AG04450 (cell line): ENCODE measurements at regions not wholly inside any gene's neighbourhood (a gene's known extent, or its start where the extent isn't known, plus 50 kb on each side); places are given as distances from the start of the nearest gene placed in this dataset.
"Not testable (repeated sequence)": the region's sequence is repeated elsewhere in the genome, so short reads cannot be mapped to it uniquely, and the experiment has no call there.

Experiments used
- CTCF ChIA-PET: fragments of 300-600, 350-600 bp; formaldehyde crosslinking; extraction: SDS; loops from one replicate; lab custom pipeline; 2022; ENCODE audit warnings: antibody characterized with exemption, inconsistent platforms; lab: Charles Lee
- POLR2A ChIA-PET: fragments of 350-600 bp; formaldehyde crosslinking; extraction: SDS; loops from one replicate; lab custom pipeline; 2021; ENCODE audit warnings: antibody characterized with exemption, inconsistent platforms; lab: Yijun Ruan, JAX
- DNase-seq: peaks from one replicate; pipeline ENCODE4 v3.0.0-alpha.2; 2011; ENCODE audit warnings: low read depth, low spot score
- H3K27ac ChIP-seq: one replicate; pipeline ENCODE4 v1.5.1; 2012; ENCODE audit warnings: low read depth, low read length, control low read depth
- H3K27me3 ChIP-seq: one replicate; pipeline ENCODE4 v1.6.0; 2012; ENCODE audit warnings: low read length; ENCODE audit not compliant: control insufficient read depth, insufficient read depth
- H3K4me3 ChIP-seq: 2 replicates; pipeline ENCODE4 v1.5.1; 2011; ENCODE audit warnings: mild to moderate bottlenecking, low read depth, low read length, control low read depth
- H3K9me3 ChIP-seq: 2 replicates; pipeline ENCODE4 v1.5.1; 2012; ENCODE audit warnings: low read length; ENCODE audit not compliant: control insufficient read depth, insufficient read depth
- TF ChIP-seq, protein P1 (sequence below): IDR thresholded peaks from 2 replicates; pipeline ENCODE4 v1.5.1; 2011; ENCODE audit warnings: low read depth, low read length, control low read depth, inconsistent platforms

DNA sequence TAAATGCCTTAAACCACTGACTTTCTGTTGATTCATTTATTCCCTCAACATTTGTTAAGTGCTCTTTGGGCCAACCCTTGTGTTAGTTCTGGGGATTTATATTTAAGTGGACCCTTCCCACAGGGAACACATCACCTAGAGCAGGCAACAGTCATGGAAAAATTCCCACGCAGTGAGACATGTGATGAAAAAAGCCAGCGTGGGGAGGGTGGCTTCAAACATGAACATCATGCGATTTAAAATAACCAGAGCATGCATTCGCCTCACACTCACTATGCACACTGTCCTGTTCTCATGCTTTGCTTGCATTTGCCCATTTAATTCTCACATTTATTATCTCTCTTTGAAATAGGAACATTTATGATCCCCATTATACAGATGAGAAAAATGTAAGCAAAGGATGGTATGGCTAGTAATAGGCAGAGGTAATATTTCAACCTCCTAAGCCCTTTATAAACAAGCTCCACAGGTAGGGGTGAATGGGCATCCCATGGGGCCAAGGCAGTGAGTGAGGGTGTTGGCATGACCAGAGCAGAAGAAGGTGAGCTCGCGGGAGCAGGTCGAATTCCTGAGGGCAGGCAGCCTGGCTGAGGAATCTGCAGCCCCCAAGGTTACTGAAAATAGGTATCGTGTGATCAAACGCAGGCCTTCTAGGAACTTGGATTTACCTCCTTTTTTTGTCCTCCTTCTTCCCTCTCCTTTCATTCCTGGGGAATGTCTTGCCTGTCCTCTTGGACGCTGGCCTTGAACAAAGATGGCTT lies 297.8 kb downstream of the MYCN start:
- peaks cover 38% of the 10 kb centered on the region for H3K9me3 ChIP-seq
- H3K27me3 ChIP-seq = no peaks in the 10 kb centered on the region
- H3K4me3 ChIP-seq = no peak overlapping the region
- POLR2A ChIA-PET = no interaction called here
- TF ChIP-seq, protein P1, sequence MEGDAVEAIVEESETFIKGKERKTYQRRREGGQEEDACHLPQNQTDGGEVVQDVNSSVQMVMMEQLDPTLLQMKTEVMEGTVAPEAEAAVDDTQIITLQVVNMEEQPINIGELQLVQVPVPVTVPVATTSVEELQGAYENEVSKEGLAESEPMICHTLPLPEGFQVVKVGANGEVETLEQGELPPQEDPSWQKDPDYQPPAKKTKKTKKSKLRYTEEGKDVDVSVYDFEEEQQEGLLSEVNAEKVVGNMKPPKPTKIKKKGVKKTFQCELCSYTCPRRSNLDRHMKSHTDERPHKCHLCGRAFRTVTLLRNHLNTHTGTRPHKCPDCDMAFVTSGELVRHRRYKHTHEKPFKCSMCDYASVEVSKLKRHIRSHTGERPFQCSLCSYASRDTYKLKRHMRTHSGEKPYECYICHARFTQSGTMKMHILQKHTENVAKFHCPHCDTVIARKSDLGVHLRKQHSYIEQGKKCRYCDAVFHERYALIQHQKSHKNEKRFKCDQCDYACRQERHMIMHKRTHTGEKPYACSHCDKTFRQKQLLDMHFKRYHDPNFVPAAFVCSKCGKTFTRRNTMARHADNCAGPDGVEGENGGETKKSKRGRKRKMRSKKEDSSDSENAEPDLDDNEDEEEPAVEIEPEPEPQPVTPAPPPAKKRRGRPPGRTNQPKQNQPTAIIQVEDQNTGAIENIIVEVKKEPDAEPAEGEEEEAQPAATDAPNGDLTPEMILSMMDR = no peak
- H3K27ac ChIP-seq = no peak overlapping the region
- CTCF ChIA-PET = no interaction called here
- no peak for DNase-seq

DNA sequence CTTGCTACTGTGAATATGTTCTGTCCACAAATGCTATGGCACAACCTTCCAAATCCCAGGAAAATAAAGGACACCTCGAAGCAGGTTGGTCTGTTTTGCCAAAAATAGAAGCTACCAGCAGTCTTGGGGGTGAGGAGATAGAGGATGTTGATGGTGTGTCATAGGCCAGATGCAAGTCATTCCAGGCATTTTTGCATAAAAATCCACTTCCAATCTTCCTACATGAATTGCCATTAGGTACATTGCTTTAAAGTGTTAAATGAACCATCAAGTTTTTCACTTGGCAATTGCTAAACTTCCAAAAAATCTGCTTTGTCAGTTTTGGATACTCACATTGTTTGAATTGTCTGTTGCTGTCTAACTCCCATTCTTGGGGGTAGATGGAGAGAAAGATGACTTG lies 295.4 kb downstream of the MYCN start:
- H3K27me3 ChIP-seq = no peaks in the 10 kb centered on the region
- no peak for DNase-seq
- no peak overlapping the region for H3K27ac ChIP-seq
- H3K4me3 ChIP-seq = no peak overlapping the region
- peaks cover 28% of the 10 kb centered on the region for H3K9me3 ChIP-seq
- ChIA-PET CTCF (no interaction called here), POLR2A (no interaction called here)
- TF ChIP-seq, protein P1 = no peak

GRCh38 chr2:16235291-16235690 lies 294.9 kb downstream of the MYCN start:
- CTCF ChIA-PET, DNase-seq, H3K27me3 ChIP-seq, POLR2A ChIA-PET, H3K4me3 ChIP-seq, H3K27ac ChIP-seq: not testable (repeated sequence)
- peaks cover 23% of the 10 kb centered on the region for H3K9me3 ChIP-seq

DNA sequence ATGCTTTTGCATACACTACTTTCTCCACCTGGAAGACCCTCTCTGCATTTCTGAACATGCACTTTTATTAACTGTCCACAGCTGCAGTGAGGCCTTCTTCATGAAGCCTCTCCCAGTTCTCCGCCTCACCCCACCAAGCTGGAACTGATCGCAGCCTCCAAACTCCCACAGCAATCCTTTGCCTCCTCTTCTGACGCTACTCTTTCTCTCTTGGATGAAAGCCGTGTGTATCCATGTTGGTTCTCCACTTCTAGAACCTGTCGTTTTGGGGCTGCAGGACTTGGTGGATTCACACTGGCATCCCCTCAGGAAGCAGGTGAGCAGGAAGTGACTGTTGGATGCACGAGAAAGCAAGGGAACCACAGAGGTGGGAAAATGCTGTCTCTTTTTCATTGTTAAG lies 288.6 kb downstream of the MYCN start:
- CTCF ChIA-PET = no interaction called here
- POLR2A ChIA-PET = no interaction called here
- H3K4me3 ChIP-seq = no peak overlapping the region

GRCh38 chr2:16228471-16228870 lies 288.1 kb downstream of the MYCN start:
- Histone ChIP-seq H3K4me3 (no peak overlapping the region), H3K27me3 (no peaks in the 10 kb centered on the region), H3K27ac (no peak overlapping the region), H3K9me3 (peaks cover 37% of the 10 kb centered on the region)
- ChIA-PET CTCF (no interaction called here), POLR2A (no interaction called here)
- TF ChIP-seq, protein P1 = no peak
- no peak for DNase-seq

More for the DNA sequence above, 288.6 kb downstream of the MYCN start:
- no peaks in the 10 kb centered on the region for H3K27me3 ChIP-seq
- TF ChIP-seq, protein P1 = no peak
- no peak for DNase-seq
- no peak overlapping the region for H3K27ac ChIP-seq
- H3K9me3 ChIP-seq = peaks cover 32% of the 10 kb centered on the region
